Endometrium (tissue), 2 donors: ENCODE measurements at regions not wholly inside any gene's neighbourhood (a gene's known extent, or its start where the extent isn't known, plus 50 kb on each side); places are given as distances from the start of the nearest gene placed in this dataset.

Experiments used
- FAIRE-seq: peaks from 2 replicates; lab custom pipeline; 2012; peaks lifted over from hg19 to GRCh38; lab: Jason Lieb, UNC
- donor health status: control.
- donor health status: control.

DNA sequence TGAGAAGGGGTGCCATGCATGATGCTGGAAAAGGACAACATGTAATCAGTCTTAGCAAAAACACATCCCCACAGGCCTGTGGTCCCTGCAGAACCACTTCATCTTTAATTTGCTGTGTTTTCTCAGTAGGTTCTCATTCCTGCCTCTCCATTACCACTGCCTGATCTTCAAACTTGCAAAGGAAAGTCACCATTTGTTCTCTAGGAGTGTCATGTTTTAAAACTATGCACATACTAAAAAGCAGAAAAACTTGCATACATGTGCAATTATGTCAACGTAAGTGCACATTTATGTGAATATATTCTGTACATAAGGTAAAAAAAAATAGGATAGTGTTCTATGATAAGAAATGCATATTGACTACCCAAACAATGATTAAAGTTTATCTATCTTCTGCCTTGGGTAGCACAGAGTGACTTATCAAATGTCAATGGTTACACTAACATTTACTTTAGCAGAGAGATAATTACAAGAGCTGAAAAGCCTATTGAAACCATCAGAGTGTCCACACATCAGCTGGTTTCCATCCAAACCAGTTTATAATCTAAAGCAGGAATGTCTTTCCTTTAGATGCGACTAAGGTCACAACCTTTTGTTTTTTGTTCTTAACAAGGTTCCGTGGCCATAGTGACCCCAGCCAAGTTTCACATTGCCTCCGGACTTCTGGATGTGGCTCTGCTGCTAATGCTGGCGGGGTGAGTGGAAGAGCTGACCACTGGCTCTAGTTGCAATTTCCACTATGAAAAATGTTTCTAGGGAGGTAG, 58.7 kb upstream of the RMDN2 start:
- FAIRE-seq: no peak

DNA sequence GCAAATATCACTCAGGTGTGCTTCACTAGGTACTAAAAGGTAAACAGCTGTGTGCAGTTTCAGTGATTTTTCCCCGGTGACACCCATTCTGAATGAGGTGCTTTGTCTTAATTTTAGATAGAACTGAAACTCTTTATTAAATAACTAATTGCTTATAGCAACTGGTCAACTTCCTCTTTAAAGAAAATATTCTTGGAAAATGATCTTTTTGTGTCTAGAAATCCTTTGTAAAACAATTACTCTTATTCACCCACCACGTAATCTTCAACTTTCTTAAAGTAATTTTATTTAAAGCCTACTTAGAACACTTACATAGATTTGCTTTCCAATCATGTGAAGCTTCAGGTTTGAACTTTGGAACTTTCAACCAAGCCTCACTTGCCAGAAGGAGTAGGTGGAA, 57.9 kb upstream of the RMDN2 start:
- no peak for FAIRE-seq

DNA sequence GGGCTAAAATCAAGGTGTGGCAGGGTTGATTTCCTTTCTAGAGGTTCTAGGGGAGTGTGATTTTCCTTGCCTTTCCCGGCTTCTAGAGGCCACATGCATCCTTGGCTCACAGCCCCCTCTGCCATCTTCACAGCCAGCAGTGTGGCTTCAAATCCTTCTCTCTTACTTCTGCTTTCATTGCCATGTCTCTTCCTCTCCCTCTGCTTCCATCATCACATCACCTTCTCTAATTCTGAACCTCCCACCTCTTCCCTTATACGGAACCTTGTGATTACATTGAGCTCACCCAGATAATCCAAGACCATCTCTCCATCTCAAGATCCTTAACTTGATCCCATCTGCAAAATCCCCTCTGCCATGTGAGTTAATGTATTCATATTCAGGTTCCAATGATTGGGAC, 56.2 kb upstream of the RMDN2 start:
- no peak for FAIRE-seq

DNA sequence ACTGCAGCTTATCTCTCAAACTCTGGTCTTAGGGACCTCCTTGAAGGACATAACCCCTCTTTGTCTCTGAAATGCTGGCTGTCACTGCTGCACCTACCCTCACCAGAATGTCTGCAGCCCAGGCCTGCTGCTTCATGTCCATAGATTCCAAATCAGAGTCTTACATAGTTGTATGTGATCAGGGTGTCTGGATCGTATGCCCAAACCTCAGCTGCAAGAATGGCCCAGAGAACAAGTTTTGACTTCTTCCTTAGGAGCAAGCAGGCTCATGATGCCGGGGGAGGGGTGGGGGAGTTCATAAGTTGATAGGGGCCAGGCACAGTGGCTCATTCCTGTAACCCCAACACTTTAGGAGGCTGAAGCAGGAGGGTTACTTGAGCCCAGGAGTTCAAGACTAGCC, 55.8 kb upstream of the RMDN2 start:
- FAIRE-seq: no peak

DNA sequence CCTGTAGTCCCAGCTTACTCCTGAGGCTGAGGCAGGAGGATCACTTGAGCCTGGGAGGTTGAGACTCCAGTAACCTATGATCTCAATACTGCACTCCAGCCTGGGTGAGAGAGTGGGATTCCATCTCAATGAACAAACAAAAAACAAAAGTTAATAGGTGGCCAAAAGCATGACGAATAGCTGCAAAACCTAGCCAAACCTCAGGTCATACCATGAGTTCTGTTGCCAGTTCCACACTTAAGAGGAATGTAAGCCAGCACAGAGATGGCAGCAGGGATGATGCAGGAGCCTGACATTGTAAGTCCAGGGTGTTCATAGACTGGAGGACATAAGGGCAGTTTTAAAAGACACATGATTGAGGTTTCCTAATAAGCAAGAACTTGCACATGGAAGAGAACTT, 55.3 kb upstream of the RMDN2 start:
- FAIRE-seq: no peak

DNA sequence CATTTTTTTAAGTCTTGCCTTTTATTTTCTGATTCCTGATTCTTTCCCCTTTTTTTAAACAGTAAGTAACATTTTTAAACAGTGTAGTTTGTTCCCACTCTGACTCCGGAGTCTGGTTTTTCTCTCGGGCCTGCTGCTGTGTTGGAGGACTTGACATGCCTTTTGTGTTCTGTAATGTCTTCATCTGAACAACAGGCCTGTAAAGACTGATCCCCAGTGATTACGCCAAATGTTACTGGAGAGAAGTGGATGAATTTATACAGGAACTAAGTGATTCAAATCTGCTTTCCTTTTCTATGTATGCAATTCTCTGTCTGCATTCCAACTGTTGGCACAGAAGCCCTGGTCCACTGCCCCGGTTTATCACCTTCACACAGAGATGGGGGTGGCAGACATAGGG, 54.3 kb upstream of the RMDN2 start:
- peak; percentile 87 for FAIRE-seq

DNA sequence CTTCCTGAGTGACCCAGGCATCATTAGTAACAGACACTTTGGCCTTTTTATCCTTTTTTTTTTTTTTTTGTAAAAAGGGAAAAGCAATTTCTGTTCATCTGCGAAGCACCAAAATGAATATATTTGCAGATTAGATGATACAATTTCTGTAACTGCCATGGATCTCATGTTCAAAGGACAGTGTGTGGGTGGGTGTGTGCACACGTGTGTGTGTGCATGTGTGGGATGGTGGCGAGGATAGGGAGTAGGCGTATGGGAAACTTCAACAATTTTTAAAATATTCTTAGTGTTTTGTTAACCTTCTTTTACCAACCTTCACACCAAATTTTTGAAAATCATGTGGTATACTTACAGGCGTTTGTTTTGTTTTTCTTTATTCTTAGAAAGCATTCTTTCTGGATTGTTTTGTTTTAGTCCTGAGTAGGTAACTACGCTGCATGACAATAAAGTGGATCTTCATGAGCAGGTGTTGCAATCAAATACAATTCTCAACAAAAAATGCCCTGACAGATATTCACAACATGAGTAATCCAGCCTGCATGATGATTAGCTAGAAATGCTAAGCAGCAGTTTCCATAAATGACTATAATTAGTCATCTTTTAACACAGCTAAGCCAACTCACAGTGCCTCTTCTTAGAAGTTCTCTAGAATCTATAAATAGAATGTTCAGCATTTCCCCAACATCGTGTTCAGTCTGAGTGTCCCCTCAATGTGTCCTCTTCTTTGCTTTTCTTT, 53.5 kb upstream of the RMDN2 start:
- FAIRE-seq: peak; percentile 89

DNA sequence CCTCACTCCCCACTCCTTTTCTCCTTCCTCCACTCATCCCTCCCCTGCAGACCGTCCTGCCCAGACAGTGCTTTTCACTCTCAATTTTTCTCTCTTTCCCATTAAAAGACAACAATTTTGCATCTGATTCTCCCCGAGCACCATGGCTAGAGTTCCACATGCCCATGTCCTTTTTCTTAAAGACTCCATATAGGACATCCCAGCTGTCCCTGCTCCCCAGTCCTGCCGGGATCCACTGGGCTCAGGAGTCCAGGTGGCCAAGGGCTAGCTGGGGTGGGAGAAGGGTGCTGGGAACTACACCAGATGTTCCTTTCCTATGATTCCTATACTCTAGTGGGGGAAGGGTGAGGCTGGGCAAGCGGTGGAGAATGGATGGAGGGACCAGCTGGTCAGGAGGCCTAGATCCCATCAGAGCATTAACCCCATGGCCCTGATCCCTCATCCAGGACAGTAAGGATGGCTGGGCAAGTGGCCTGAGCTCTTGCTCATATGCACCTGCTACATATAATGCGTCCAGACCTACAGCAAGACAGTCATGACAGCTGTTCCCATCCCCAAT, 52.8 kb upstream of the RMDN2 start:
- no peak for FAIRE-seq

DNA sequence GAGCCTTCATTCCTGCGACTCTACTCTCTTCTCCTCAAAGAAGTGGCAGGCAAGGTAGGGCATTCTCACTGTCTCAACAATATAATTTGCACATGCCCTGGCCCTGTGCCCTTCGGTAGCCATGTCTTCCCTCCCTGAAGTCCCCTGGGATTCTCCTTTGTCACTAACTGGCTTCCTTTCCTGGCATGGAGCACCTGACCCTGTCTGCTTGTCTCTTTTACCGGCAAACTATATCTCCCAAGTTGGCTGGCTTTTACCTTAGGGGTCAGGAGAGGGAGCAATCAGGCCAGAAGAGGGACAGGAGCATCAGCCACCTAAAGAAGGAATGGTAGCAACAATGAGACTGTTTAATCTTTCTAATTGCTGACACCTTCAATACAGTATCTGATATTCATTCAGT, 51.9 kb upstream of the RMDN2 start:
- FAIRE-seq: no peak

DNA sequence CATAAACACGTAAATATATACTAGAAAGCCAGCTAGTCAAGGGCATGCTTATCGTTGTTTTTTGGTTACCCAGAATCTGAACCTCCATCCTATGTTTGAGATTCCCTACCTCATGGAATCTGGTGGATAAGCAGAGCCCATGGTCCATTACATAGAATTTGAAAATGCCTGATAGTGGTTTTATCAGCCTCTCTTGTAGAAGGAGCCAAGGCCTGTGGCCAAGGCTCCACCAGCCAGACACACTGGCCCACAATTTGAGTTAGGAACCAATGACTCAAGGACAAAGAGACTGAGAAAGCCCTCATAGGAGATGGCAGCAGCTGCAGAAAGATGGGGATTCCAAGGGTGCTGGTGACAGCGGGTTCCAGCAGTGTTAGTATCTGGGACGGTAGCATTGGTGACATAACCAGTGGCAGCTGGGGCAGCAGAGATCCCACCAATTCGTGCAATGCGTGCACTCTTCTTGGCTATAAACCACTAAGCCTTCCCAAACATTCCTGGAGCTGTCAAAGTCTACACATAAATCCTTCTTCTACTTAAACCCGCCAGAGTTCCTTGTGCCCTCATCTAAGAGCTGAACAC, 51.2 kb upstream of the RMDN2 start:
- FAIRE-seq: no peak

DNA sequence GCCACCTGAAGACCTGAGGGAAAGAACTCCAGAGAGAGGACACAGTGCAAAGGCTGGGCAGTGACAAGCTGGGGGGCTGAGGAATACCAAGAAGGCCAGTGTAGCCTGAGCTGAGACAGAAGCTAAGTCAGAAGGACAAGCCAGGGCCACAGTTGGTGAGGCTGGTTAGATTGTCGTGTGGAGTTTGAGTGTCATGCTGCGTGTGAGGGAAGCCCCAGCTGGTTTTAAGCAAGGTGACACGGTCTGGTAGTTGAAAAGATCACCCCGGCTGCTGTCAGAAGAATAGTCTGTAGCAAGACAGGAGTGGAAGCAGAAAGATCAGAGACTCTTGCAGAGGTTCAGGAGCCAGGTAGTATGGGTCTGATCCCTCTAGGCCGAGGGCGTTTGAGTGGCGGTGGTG, 50.6 kb upstream of the RMDN2 start:
- FAIRE-seq: no peak
